Loucy (cell line): ENCODE measurements at regions not wholly inside any gene's neighbourhood (a gene's known extent, or its start where the extent isn't known, plus 50 kb on each side); places are given as distances from the start of the nearest gene placed in this dataset.
"Not testable (repeated sequence)": the region's sequence is repeated elsewhere in the genome, so short reads cannot be mapped to it uniquely, and the experiment has no call there.

Source experiments
- H2AFZ ChIP-seq: fragments of 200-600 bp; sonication (generic); 2 replicates; pipeline ENCODE4 v1.6.0; 2016; ENCODE audit warnings: antibody characterized with exemption, mild to moderate bottlenecking, low read length, moderate library complexity
- H3F3A ChIP-seq: fragments of 200-600 bp; 2 replicates; pipeline ENCODE4 v1.6.0; 2016; ENCODE audit warnings: antibody characterized with exemption, low read depth, mild to moderate bottlenecking
- H3K27me3 ChIP-seq: fragments of 200-600 bp; sonication (generic); 2 replicates; pipeline ENCODE4 v1.6.1; 2014; ENCODE audit warnings: low read length, mild to moderate bottlenecking; ENCODE audit not compliant: insufficient read depth, poor library complexity, severe bottlenecking
- H3K36me3 ChIP-seq: fragments of 200-600 bp; sonication (generic); 2 replicates; pipeline ENCODE4 v1.6.1; 2016; ENCODE audit warnings: low read length; ENCODE audit not compliant: insufficient read depth
- H3K4me1 ChIP-seq: fragments of 200-600 bp; sonication (generic); 2 replicates; pipeline ENCODE4 v1.5.1; 2014; ENCODE audit warnings: low read length, mild to moderate bottlenecking; ENCODE audit not compliant: insufficient read depth, poor library complexity, severe bottlenecking
- H3K4me2 ChIP-seq: fragments of 200-600 bp; sonication (generic); 2 replicates; pipeline ENCODE4 v1.6.0; 2014; ENCODE audit warnings: antibody characterized with exemption, low read length, low read depth, mild to moderate bottlenecking; ENCODE audit not compliant: poor library complexity, severe bottlenecking
- H3K4me3 ChIP-seq: fragments of 200-600 bp; sonication (generic); 2 replicates; pipeline ENCODE4 v1.5.1; 2014; ENCODE audit warnings: low read length, mild to moderate bottlenecking, mixed read lengths; ENCODE audit not compliant: poor library complexity, severe bottlenecking
- H3K79me2 ChIP-seq: fragments of 200-600 bp; sonication (generic); 2 replicates; pipeline ENCODE4 v1.6.1; 2014; ENCODE audit warnings: low read length; ENCODE audit not compliant: insufficient read depth
- H3K9ac ChIP-seq: fragments of 200-600 bp; sonication (generic); 2 replicates; pipeline ENCODE4 v1.6.0; 2014; ENCODE audit warnings: mild to moderate bottlenecking, low read depth, low read length, moderate library complexity; ENCODE audit not compliant: poor library complexity, severe bottlenecking
- H3K9me2 ChIP-seq: fragments of 200-600 bp; sonication (generic); replicated peaks from 2 replicates; pipeline ENCODE4 v1.6.1; 2016; ENCODE audit warnings: low read depth, low read length, mixed read lengths
- H3K9me3 ChIP-seq: fragments of 200-600 bp; sonication (generic); 2 replicates; pipeline ENCODE4 v1.6.1; 2014; ENCODE audit warnings: mild to moderate bottlenecking, antibody characterized with exemption, low read length, low read depth; ENCODE audit not compliant: insufficient read depth
- H4K20me1 ChIP-seq: fragments of 200-600 bp; sonication (generic); 2 replicates; pipeline ENCODE4 v1.6.0; 2014; ENCODE audit warnings: antibody characterized with exemption, low read length, mild to moderate bottlenecking; ENCODE audit not compliant: insufficient read depth, poor library complexity, severe bottlenecking
- CTCF ChIP-seq: fragments of 200-600 bp; sonication (generic); conservative IDR thresholded peaks from 2 replicates; pipeline ENCODE4 v1.5.1; 2014; ENCODE audit warnings: mild to moderate bottlenecking, antibody characterized with exemption, low read length
- EZH2phosphoT487 ChIP-seq: fragments of 200-600 bp; IDR thresholded peaks from 2 replicates; pipeline ENCODE4 v1.6.1; 2018; ENCODE audit warnings: antibody characterized with exemption, mild to moderate bottlenecking, moderate library complexity, borderline replicate concordance

GRCh38 chr20:40953856-40954255, 74.8 kb upstream of the TOP1 start:
- Histone ChIP-seq H3K9me3 (no peaks in the 10 kb centered on the region), H3K79me2 (no peaks in the 10 kb centered on the region), H3K9ac (no peak overlapping the region), H3K9me2 (no peaks in the 10 kb centered on the region), H3K4me1 (peaks cover 6% of the 10 kb centered on the region), H3K4me3 (no peak overlapping the region), H3K27me3 (no peaks in the 10 kb centered on the region), H3K36me3 (no peaks in the 10 kb centered on the region), H3F3A (no peaks in the 10 kb centered on the region), H3K4me2 (no peak overlapping the region), H2AFZ (no peak overlapping the region), H4K20me1 (no peaks in the 10 kb centered on the region)
- TF ChIP-seq EZH2phosphoT487 = no peak
- no peak for TF ChIP-seq CTCF

GRCh38 chr20:40954521-40955165, 74.0 kb upstream of the TOP1 start:
- no peaks in the 10 kb centered on the region for H3K27me3 ChIP-seq
- H3K9me3 ChIP-seq = no peaks in the 10 kb centered on the region
- no peaks in the 10 kb centered on the region for H3K79me2 ChIP-seq
- no peaks in the 10 kb centered on the region for H3K9me2 ChIP-seq
- no peak for TF ChIP-seq CTCF
- TF ChIP-seq EZH2phosphoT487 = no peak
- no peak overlapping the region for H2AFZ ChIP-seq
- H4K20me1 ChIP-seq = no peaks in the 10 kb centered on the region
- no peak overlapping the region for H3K9ac ChIP-seq
- no peak overlapping the region for H3K4me3 ChIP-seq
- no peak overlapping the region for H3K4me2 ChIP-seq
- H3K36me3 ChIP-seq = no peaks in the 10 kb centered on the region
- no peaks in the 10 kb centered on the region for H3K4me1 ChIP-seq
- no peaks in the 10 kb centered on the region for H3F3A ChIP-seq

- Histone ChIP-seq H4K20me1 (no peaks in the 10 kb centered on the region), H3K9me3 (no peaks in the 10 kb centered on the region), H3K4me2 (no peak overlapping the region), H2AFZ (no peak overlapping the region), H3K9me2 (no peaks in the 10 kb centered on the region), H3K27me3 (no peaks in the 10 kb centered on the region), H3F3A (no peaks in the 10 kb centered on the region), H3K9ac (no peak overlapping the region), H3K4me1 (no peaks in the 10 kb centered on the region), H3K4me3 (no peak overlapping the region), H3K79me2 (no peaks in the 10 kb centered on the region), H3K36me3 (no peaks in the 10 kb centered on the region)
- no peak for TF ChIP-seq CTCF
Observed at GRCh38 chr20:40955326-40955725, 73.3 kb upstream of the TOP1 start.

- not testable (repeated sequence) for H3K79me2 ChIP-seq, H4K20me1 ChIP-seq, H3K4me3 ChIP-seq, H3F3A ChIP-seq, H3K4me1 ChIP-seq, H3K4me2 ChIP-seq, H3K9me3 ChIP-seq, H2AFZ ChIP-seq, H3K27me3 ChIP-seq, H3K9ac ChIP-seq, H3K36me3 ChIP-seq, H3K9me2 ChIP-seq
Observed at GRCh38 chr20:40955826-40956225, 72.8 kb upstream of the TOP1 start.
